Kidney (tissue), 13 donors: ENCODE measurements at regions not wholly inside any gene's neighbourhood (a gene's known extent, or its start where the extent isn't known, plus 50 kb on each side); places are given as distances from the start of the nearest gene placed in this dataset.

Experiments used
- DNase-seq, 5 donors: peaks; one replicate each; pipeline ENCODE4 v3.0.0-alpha.2; 2013 to 2020
- FAIRE-seq: peaks from 2 replicates; lab custom pipeline; 2012; peaks lifted over from hg19 to GRCh38; lab: Jason Lieb, UNC
- H3K27ac ChIP-seq, 2 donors: one replicate each; pipeline ENCODE4 v1.7.0; 2013; ENCODE audit warnings: low read depth in 2 of 2, low read length in 2 of 2, inconsistent platforms in 1 of 2
- H3K27me3 ChIP-seq: one replicate; pipeline ENCODE4 v1.7.1; 2013; ENCODE audit warnings: low read length, inconsistent platforms; ENCODE audit not compliant: control insufficient read depth, insufficient read depth
- H3K36me3 ChIP-seq, 3 donors: one replicate each; pipeline versions ENCODE4 v1.7.0 to v1.7.1; 2013; ENCODE audit warnings: low read length in 3 of 3, control low read depth in 1 of 3, inconsistent platforms in 1 of 3; ENCODE audit not compliant: insufficient read depth in 3 of 3, control insufficient read depth in 2 of 3
- H3K4me1 ChIP-seq, 3 donors: one replicate each; pipeline versions ENCODE4 v1.7.0 to v1.7.1; 2013; ENCODE audit warnings: low read length in 3 of 3, inconsistent platforms in 1 of 3, low read depth in 1 of 3; ENCODE audit not compliant: control insufficient read depth in 2 of 3, insufficient read depth in 2 of 3
- H3K4me3 ChIP-seq, 3 donors: one replicate each; pipeline versions ENCODE4 v1.7.0 to v1.8.1; 2013; ENCODE audit warnings: low read length in 3 of 3, control low read depth in 1 of 3, inconsistent platforms in 1 of 3
- H3K9ac ChIP-seq, 3 donors: one replicate each; pipeline versions ENCODE4 v1.7.0 to v1.7.1; 2013; ENCODE audit warnings: low read length in 3 of 3, control low read depth in 1 of 3, inconsistent platforms in 1 of 3
- H3K9me3 ChIP-seq, 3 donors: one replicate each; pipeline versions ENCODE4 v1.7.0 to v1.7.1; 2013; ENCODE audit warnings: low read length in 3 of 3, control low read depth in 1 of 3, inconsistent platforms in 1 of 3; ENCODE audit not compliant: control insufficient read depth in 2 of 3, insufficient read depth in 1 of 3
- CTCF ChIP-seq: IDR thresholded peaks from 3 replicates; pipeline ENCODE4 v1.5.1; 2012; ENCODE audit warnings: mild to moderate bottlenecking, moderate library complexity, borderline replicate concordance; ENCODE audit not compliant: insufficient read depth; ENCODE audit errors: extremely low read depth
- intact Hi-C: fragments of 100-400 bp; cut with DNase I; formaldehyde crosslinking; loops from one replicate; pipeline ENCODE4 v1.11.1; 2022
- donor health status: control.
- donor health status: control.
- donor health status: control.
- donor health status: control.
- donor health status: control.
- donor health status: DM: yes; HTN: yes; CAD: no.
- donor health status: Normal renal cell carcinoma (clear cell type).

GRCh38 chr4:144338834-144339233, 198.3 kb upstream of the GYPA start:
- no peak overlapping the region for H3K9ac ChIP-seq
- DNase-seq (peak in 2 of 5 donors; percentile 51 to 56), FAIRE-seq (no peak)
- H3K36me3 ChIP-seq: no peaks in the 10 kb centered on the region
- H3K9me3 ChIP-seq: peaks cover 0 to 4% (median 0%) of the 10 kb centered on the region in 3 donors
- H3K4me3 ChIP-seq: no peak overlapping the region
- no peak overlapping the region for H3K27ac ChIP-seq
- H3K4me1 ChIP-seq: peaks cover 0 to 6% (median 0%) of the 10 kb centered on the region in 3 donors
- no peaks in the 10 kb centered on the region for H3K27me3 ChIP-seq
- intact Hi-C loops: no loop called here
- TF ChIP-seq CTCF: no peak

- DNase-seq (no peak), FAIRE-seq (no peak)
- no peak for TF ChIP-seq CTCF
- Histone ChIP-seq H3K27me3 (no peaks in the 10 kb centered on the region), H3K36me3 (no peaks in the 10 kb centered on the region), H3K27ac (no peak overlapping the region), H3K4me3 (no peak overlapping the region), H3K9ac (no peak overlapping the region), H3K9me3 (peaks cover 0 to 4% (median 0%) of the 10 kb centered on the region in 3 donors), H3K4me1 (peaks cover 0 to 6% (median 0%) of the 10 kb centered on the region in 3 donors)
- intact Hi-C loops: no loop called here
Measured at GRCh38 chr4:144340931-144341330, 200.4 kb upstream of the GYPA start.

- H3K36me3 ChIP-seq: no peaks in the 10 kb centered on the region
- TF ChIP-seq CTCF: no peak
- DNase-seq (no peak), FAIRE-seq (no peak)
- no peaks in the 10 kb centered on the region for H3K27me3 ChIP-seq
- H3K9me3 ChIP-seq: peaks cover 0 to 4% (median 0%) of the 10 kb centered on the region in 3 donors
- H3K4me1 ChIP-seq: no peaks in the 10 kb centered on the region
- no peak overlapping the region for H3K4me3 ChIP-seq
- H3K9ac ChIP-seq: no peak overlapping the region
- H3K27ac ChIP-seq: no peak overlapping the region
- intact Hi-C loops: no loop called here
Measured at GRCh38 chr4:144342949-144343760, 202.6 kb upstream of the GYPA start.
